ENCODE measurements at regions not wholly inside any gene's neighbourhood (a gene's known extent, or its start where the extent isn't known, plus 50 kb on each side); places are given as distances from the start of the nearest gene placed in this dataset.

- POLR2A ChIA-PET = no interaction called here
- 72% methylated on average over 7 of the region's 12 CpGs for WGBS (ENCODE audit: insufficient coverage)
- H3K79me2 ChIP-seq (ENCODE audit: control insufficient read depth, insufficient read depth, low read length) = no peaks in the 10 kb centered on the region
- Mint-ChIP-seq H3K27me3 (peaks cover 53% of the 10 kb centered on the region), H3K4me1 (peaks cover 1% of the 10 kb centered on the region), H3K4me3 (no peak overlapping the region), H3K9me3 (ENCODE audit: insufficient read depth) (peaks cover 9% of the 10 kb centered on the region), H3K27ac (no peak overlapping the region)
- intact Hi-C loops (cut with micrococcal nuclease) = no loop called here
- DNase-seq = no peak
- no peaks in the 10 kb centered on the region for H3K36me3 ChIP-seq (replicated peaks in 1 of 2; ENCODE audit: control extremely low read depth in 1 of 2, control insufficient read depth in 1 of 2, extremely low read depth in 1 of 2, insufficient read depth in 2 of 2, low read length in 1 of 2)
- H3K4me1 ChIP-seq (ENCODE audit: control insufficient read depth in 2 of 2, insufficient read depth in 2 of 2, low read length in 2 of 2) = no peaks in the 10 kb centered on the region
- H3K9ac ChIP-seq (ENCODE audit: low read length) = no peak overlapping the region
- no peak overlapping the region for H2AFZ ChIP-seq (ENCODE audit: insufficient read depth, low read depth, low read length, poor library complexity, severe bottlenecking)
- H3K9me3 ChIP-seq (ENCODE audit: control extremely low read depth in 1 of 3, control insufficient read depth in 2 of 3, insufficient read depth in 1 of 3, low read length in 2 of 3) = peaks cover 0 to 13% (median 0%) of the 10 kb centered on the region in 3 donors
- H3K27me3 ChIP-seq (replicated peaks in 1 of 4; ENCODE audit: control extremely low read depth in 1 of 4, control insufficient read depth in 3 of 4, insufficient read depth in 4 of 4, low read length in 3 of 4) = peaks cover 0 to 14% (median 0%) of the 10 kb centered on the region in 4 experiments
- CTCF ChIA-PET = no interaction called here
- no peak for ATAC-seq (ENCODE audit: low read depth)
- H3K4me3 ChIP-seq (ENCODE audit: control extremely low read depth in 1 of 5, extremely low read depth in 1 of 5, insufficient read depth in 1 of 5, low read depth in 2 of 5, low read length in 4 of 5) = no peak overlapping the region
- no peaks in the 10 kb centered on the region for H4K20me1 ChIP-seq (ENCODE audit: control insufficient read depth, insufficient read depth, low read length, poor library complexity, severe bottlenecking)
- H3K4me2 ChIP-seq (replicated peaks; ENCODE audit: low read depth, low read length, poor library complexity, severe bottlenecking) = no peak overlapping the region
- TF ChIP-seq EZH2 (IDR thresholded peaks at IDR 0.05; ENCODE audit: borderline replicate concordance, insufficient read depth, low read depth, low read length, poor library complexity, severe bottlenecking) = no peak
- no peak for TF ChIP-seq CTCF (IDR thresholded peaks at IDR 0.05)
- H3K27ac ChIP-seq (ENCODE audit: low read length in 2 of 2) = no peak overlapping the region
Observed at GRCh38 chr10:14468023-14468441, 137.3 kb upstream of the FRMD4A start.

GRCh38 chr10:14466257-14466656 is 135.5 kb upstream of the FRMD4A start:
- H3K27ac Mint-ChIP-seq = no peak overlapping the region
- H3K9me3 ChIP-seq (ENCODE audit: control extremely low read depth in 1 of 3, control insufficient read depth in 2 of 3, insufficient read depth in 1 of 3, low read length in 2 of 3) = peaks cover 0 to 13% (median 0%) of the 10 kb centered on the region in 3 donors
- no peak overlapping the region for H3K27ac ChIP-seq (ENCODE audit: low read length in 2 of 2)
- no peak overlapping the region for H2AFZ ChIP-seq (ENCODE audit: insufficient read depth, low read depth, low read length, poor library complexity, severe bottlenecking)
- H3K4me1 Mint-ChIP-seq = peaks cover 1% of the 10 kb centered on the region
- no peak overlapping the region for H3K4me3 Mint-ChIP-seq
- DNase-seq (no peak), ATAC-seq (ENCODE audit: low read depth) (no peak)
- H3K4me3 ChIP-seq (ENCODE audit: control extremely low read depth in 1 of 5, extremely low read depth in 1 of 5, insufficient read depth in 1 of 5, low read depth in 2 of 5, low read length in 4 of 5) = no peak overlapping the region
- H4K20me1 ChIP-seq (ENCODE audit: control insufficient read depth, insufficient read depth, low read length, poor library complexity, severe bottlenecking) = no peaks in the 10 kb centered on the region
- H3K4me2 ChIP-seq (replicated peaks; ENCODE audit: low read depth, low read length, poor library complexity, severe bottlenecking) = no peak overlapping the region
- no CpG with 5 or more reads among the region's 3 CpGs for WGBS (ENCODE audit: insufficient coverage)
- peaks cover 0 to 9% (median 0%) of the 10 kb centered on the region in 4 experiments for H3K27me3 ChIP-seq (replicated peaks in 1 of 4; ENCODE audit: control extremely low read depth in 1 of 4, control insufficient read depth in 3 of 4, insufficient read depth in 4 of 4, low read length in 3 of 4)
- peaks cover 9% of the 10 kb centered on the region for H3K9me3 Mint-ChIP-seq (ENCODE audit: insufficient read depth)
- TF ChIP-seq EZH2 (IDR thresholded peaks at IDR 0.05; ENCODE audit: borderline replicate concordance, insufficient read depth, low read depth, low read length, poor library complexity, severe bottlenecking) (no peak), CTCF (IDR thresholded peaks at IDR 0.05) (no peak)
- ChIA-PET CTCF (no interaction called here), POLR2A (no interaction called here)
- no peak overlapping the region for H3K9ac ChIP-seq (ENCODE audit: low read length)
- intact Hi-C loops (cut with micrococcal nuclease) = no loop called here
- no peaks in the 10 kb centered on the region for H3K36me3 ChIP-seq (replicated peaks in 1 of 2; ENCODE audit: control extremely low read depth in 1 of 2, control insufficient read depth in 1 of 2, extremely low read depth in 1 of 2, insufficient read depth in 2 of 2, low read length in 1 of 2)
- no peaks in the 10 kb centered on the region for H3K4me1 ChIP-seq (ENCODE audit: control insufficient read depth in 2 of 2, insufficient read depth in 2 of 2, low read length in 2 of 2)
- H3K79me2 ChIP-seq (ENCODE audit: control insufficient read depth, insufficient read depth, low read length) = no peaks in the 10 kb centered on the region
- H3K27me3 Mint-ChIP-seq = peaks cover 49% of the 10 kb centered on the region

Measured in B cell (primary cell).